Natural killer cell (primary cell): ENCODE measurements at regions not wholly inside any gene's neighbourhood (a gene's known extent, or its start where the extent isn't known, plus 50 kb on each side); places are given as distances from the start of the nearest gene placed in this dataset.

ENCODE experiments used
- ATAC-seq, 3 donors: fragments of 150-1000 bp in 2 of 3; fragments of 200-7000 bp in 1 of 3; cut with Tn5 transposase; 1 replicate in 1 of 3; 2 replicates in 2 of 3; pipeline ENCODE4 v1.10.0; 2021; ENCODE audit warnings: mild to moderate bottlenecking in 2 of 3, moderate library complexity in 2 of 3
- DNase-seq, 2 donors: peaks; one replicate each; pipeline versions ENCODE4 v3.0.0 to v3.0.0-alpha.2; 2013 to 2021; ENCODE audit warnings: mixed read lengths in 1 of 2
- H3K27ac ChIP-seq: one replicate; pipeline ENCODE4 v1.5.1; 2013; ENCODE audit warnings: mild to moderate bottlenecking, low read length
- H3K27me3 ChIP-seq: one replicate; pipeline ENCODE4 v1.6.1; 2013; ENCODE audit warnings: low read length; ENCODE audit not compliant: control insufficient read depth, insufficient read depth
- H3K36me3 ChIP-seq: one replicate; pipeline ENCODE4 v1.6.1; 2013; ENCODE audit warnings: low read length; ENCODE audit not compliant: control insufficient read depth, insufficient read depth
- H3K4me1 ChIP-seq: one replicate; pipeline ENCODE4 v1.6.1; 2013; ENCODE audit warnings: low read length; ENCODE audit not compliant: control insufficient read depth, insufficient read depth
- H3K4me3 ChIP-seq: one replicate; pipeline ENCODE4 v1.5.1; 2013; ENCODE audit warnings: low read length
- H3K9me3 ChIP-seq: one replicate; pipeline ENCODE4 v1.6.1; 2013; ENCODE audit warnings: low read length; ENCODE audit not compliant: control insufficient read depth, insufficient read depth
- H3K27ac Mint-ChIP-seq, 2 donors: one replicate each; pipeline ENCODE4 v1.8.0; 2022; ENCODE audit warnings: mild to moderate bottlenecking in 2 of 2, mixed read lengths in 2 of 2, moderate library complexity in 1 of 2
- H3K27me3 Mint-ChIP-seq, 2 donors: one replicate each; pipeline ENCODE4 v1.8.0; 2022; ENCODE audit warnings: low read depth in 2 of 2, mixed read lengths in 2 of 2
- H3K36me3 Mint-ChIP-seq: one replicate; pipeline ENCODE4 v1.8.0; 2022; ENCODE audit warnings: mixed read lengths
- H3K4me1 Mint-ChIP-seq, 2 donors: one replicate each; pipeline ENCODE4 v1.8.0; 2022; ENCODE audit warnings: mixed read lengths in 2 of 2
- H3K4me3 Mint-ChIP-seq: one replicate; pipeline ENCODE4 v1.8.0; 2022; ENCODE audit warnings: mild to moderate bottlenecking, moderate library complexity, mixed read lengths
- H3K9me3 Mint-ChIP-seq, 2 donors: one replicate each; pipeline ENCODE4 v1.8.0; 2022; ENCODE audit warnings: mixed read lengths in 2 of 2
- WGBS: methylation state at CpG from one replicate; pipeline ENCODE4 v1.1.7; 2013; ENCODE audit warnings: missing lambda C conversion rate; ENCODE audit not compliant: insufficient coverage; 5-methylcytosine and 5-hydroxymethylcytosine counted together
- intact Hi-C: fragments of 100-400 bp; cut with micrococcal nuclease; formaldehyde crosslinking; loops from one replicate; pipeline ENCODE4 v1.14.2; 2022
- TF ChIP-seq, protein P1 (sequence below): fragments of 200-600 bp; IDR thresholded peaks from one replicate; pipeline ENCODE4 v1.8.0; 2022; ENCODE audit warnings: antibody characterized with exemption

- no peak overlapping the region for H3K4me3 Mint-ChIP-seq
- no peaks in the 10 kb centered on the region for H3K27me3 ChIP-seq
- no peaks in the 10 kb centered on the region for H3K4me1 ChIP-seq
- no peaks in the 10 kb centered on the region for H3K4me1 Mint-ChIP-seq
- H3K27ac ChIP-seq, result no peak overlapping the region
- DNase-seq (no peak), ATAC-seq (no peak)
- H3K36me3 ChIP-seq, result no peaks in the 10 kb centered on the region
- H3K9me3 Mint-ChIP-seq, result no peaks in the 10 kb centered on the region
- H3K27me3 Mint-ChIP-seq, result no peaks in the 10 kb centered on the region
- no peaks in the 10 kb centered on the region for H3K9me3 ChIP-seq
- H3K36me3 Mint-ChIP-seq, result no peaks in the 10 kb centered on the region
- WGBS, result 84% methylated on average over 11 of the region's 11 CpGs
- no peak overlapping the region for H3K4me3 ChIP-seq
- H3K27ac Mint-ChIP-seq, result no peak overlapping the region
- TF ChIP-seq, protein P1, sequence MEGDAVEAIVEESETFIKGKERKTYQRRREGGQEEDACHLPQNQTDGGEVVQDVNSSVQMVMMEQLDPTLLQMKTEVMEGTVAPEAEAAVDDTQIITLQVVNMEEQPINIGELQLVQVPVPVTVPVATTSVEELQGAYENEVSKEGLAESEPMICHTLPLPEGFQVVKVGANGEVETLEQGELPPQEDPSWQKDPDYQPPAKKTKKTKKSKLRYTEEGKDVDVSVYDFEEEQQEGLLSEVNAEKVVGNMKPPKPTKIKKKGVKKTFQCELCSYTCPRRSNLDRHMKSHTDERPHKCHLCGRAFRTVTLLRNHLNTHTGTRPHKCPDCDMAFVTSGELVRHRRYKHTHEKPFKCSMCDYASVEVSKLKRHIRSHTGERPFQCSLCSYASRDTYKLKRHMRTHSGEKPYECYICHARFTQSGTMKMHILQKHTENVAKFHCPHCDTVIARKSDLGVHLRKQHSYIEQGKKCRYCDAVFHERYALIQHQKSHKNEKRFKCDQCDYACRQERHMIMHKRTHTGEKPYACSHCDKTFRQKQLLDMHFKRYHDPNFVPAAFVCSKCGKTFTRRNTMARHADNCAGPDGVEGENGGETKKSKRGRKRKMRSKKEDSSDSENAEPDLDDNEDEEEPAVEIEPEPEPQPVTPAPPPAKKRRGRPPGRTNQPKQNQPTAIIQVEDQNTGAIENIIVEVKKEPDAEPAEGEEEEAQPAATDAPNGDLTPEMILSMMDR, result no peak
- intact Hi-C loops, result no loop called here
Measured at GRCh38 chr18:78789850-78790249, 189.8 kb upstream of the SALL3 start.

- H3K4me1 ChIP-seq, result no peaks in the 10 kb centered on the region
- no peak overlapping the region for H3K4me3 Mint-ChIP-seq
- DNase-seq, result no peak
- H3K4me1 Mint-ChIP-seq, result no peaks in the 10 kb centered on the region
- H3K4me3 ChIP-seq, result no peak overlapping the region
- H3K27me3 ChIP-seq, result no peaks in the 10 kb centered on the region
- ATAC-seq, result no peak
- no peak overlapping the region for H3K27ac ChIP-seq
- H3K9me3 ChIP-seq, result no peaks in the 10 kb centered on the region
- WGBS, result 94% methylated on average over 6 of the region's 6 CpGs
- no peaks in the 10 kb centered on the region for H3K9me3 Mint-ChIP-seq
- TF ChIP-seq, protein P1, result no peak
- H3K27me3 Mint-ChIP-seq, result no peaks in the 10 kb centered on the region
- no peaks in the 10 kb centered on the region for H3K36me3 Mint-ChIP-seq
- no peaks in the 10 kb centered on the region for H3K36me3 ChIP-seq
- H3K27ac Mint-ChIP-seq, result no peak overlapping the region
- intact Hi-C loops, result no loop called here
Measured at GRCh38 chr18:78790511-78790910, 189.1 kb upstream of the SALL3 start.

- Mint-ChIP-seq H3K27ac (no peak overlapping the region), H3K27me3 (no peaks in the 10 kb centered on the region), H3K4me3 (no peak overlapping the region), H3K9me3 (no peaks in the 10 kb centered on the region), H3K36me3 (no peaks in the 10 kb centered on the region), H3K4me1 (no peaks in the 10 kb centered on the region)
- Histone ChIP-seq H3K4me3 (no peak overlapping the region), H3K27ac (no peak overlapping the region), H3K9me3 (no peaks in the 10 kb centered on the region), H3K4me1 (no peaks in the 10 kb centered on the region), H3K27me3 (no peaks in the 10 kb centered on the region), H3K36me3 (no peaks in the 10 kb centered on the region)
- TF ChIP-seq, protein P1, result no peak
- WGBS, result 93% methylated on average over 11 of the region's 11 CpGs
- DNase-seq, result no peak
- no peak for ATAC-seq
- intact Hi-C loops, result no loop called here
Measured at GRCh38 chr18:78790960-78791359, 188.7 kb upstream of the SALL3 start.

DNA sequence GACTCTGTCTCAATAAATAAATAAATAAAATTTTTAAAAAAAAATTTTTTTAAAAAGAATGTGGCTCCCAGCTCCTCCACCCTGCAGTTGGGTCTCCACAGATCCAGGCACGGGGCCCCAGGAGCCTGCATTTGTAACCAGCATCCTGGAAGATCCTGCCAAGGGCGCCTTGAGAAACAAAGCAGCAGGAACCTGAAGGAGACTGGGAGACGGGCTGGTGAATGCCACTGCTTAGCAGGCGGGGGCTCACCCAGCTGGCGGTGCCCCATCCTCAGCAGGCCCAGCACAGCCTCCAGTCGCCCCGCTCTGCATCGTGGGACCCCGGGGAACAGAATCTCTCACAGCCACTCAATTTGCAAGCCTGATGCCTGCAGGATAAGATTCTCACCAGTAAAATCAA lies 187.5 kb upstream of the SALL3 start:
- H3K4me1 Mint-ChIP-seq, result no peaks in the 10 kb centered on the region
- no peak for ATAC-seq
- no peaks in the 10 kb centered on the region for H3K36me3 ChIP-seq
- no peak overlapping the region for H3K4me3 Mint-ChIP-seq
- H3K27me3 Mint-ChIP-seq, result no peaks in the 10 kb centered on the region
- no peaks in the 10 kb centered on the region for H3K4me1 ChIP-seq
- H3K4me3 ChIP-seq, result no peak overlapping the region
- no peaks in the 10 kb centered on the region for H3K36me3 Mint-ChIP-seq
- no peaks in the 10 kb centered on the region for H3K9me3 ChIP-seq
- H3K27ac ChIP-seq, result no peak overlapping the region
- intact Hi-C loops, result no loop called here
- H3K9me3 Mint-ChIP-seq, result no peaks in the 10 kb centered on the region
- DNase-seq, result no peak
- TF ChIP-seq, protein P1, result no peak
- H3K27me3 ChIP-seq, result no peaks in the 10 kb centered on the region
- no peak overlapping the region for H3K27ac Mint-ChIP-seq
- WGBS, result 85% methylated on average over 9 of the region's 9 CpGs
